HG02973 (cell line): ENCODE measurements at regions not wholly inside any gene's neighbourhood (a gene's known extent, or its start where the extent isn't known, plus 50 kb on each side); places are given as distances from the start of the nearest gene placed in this dataset.

Experiments used
- ATAC-seq: cut with Tn5 transposase; IDR thresholded peaks from one replicate; pipeline ENCODE4 v1.9.1; 2021; ENCODE audit warnings: moderate library complexity; ENCODE audit not compliant: unreplicated experiment

GRCh38 chr3:168858327-168858726, 762.6 kb upstream of the GOLIM4 start:
- ATAC-seq, result no peak

DNA sequence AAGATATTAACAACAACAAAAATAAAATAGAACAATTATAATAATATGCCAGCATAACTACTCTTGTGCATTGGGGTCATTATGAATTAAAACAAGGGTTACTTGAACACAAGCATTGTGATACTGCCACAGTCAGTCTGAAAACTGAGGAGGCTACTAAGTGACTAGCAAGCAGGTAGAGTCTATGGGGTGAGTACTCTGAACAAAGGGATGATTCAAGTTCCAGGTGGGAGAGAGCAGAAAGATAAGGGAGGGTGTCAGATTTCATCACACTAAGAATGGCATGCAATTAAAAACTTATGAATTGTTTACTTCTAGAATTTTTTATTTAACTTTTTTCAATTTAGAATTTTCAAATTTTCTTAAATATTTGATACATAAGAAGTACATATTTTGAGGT, 754.4 kb upstream of the GOLIM4 start:
- no peak for ATAC-seq

- peak; percentile 74 for ATAC-seq
These were observed 751.7 kb upstream of the GOLIM4 start for GRCh38 chr3:168847291-168847883.

- no peak for ATAC-seq
These were observed 749.3 kb upstream of the GOLIM4 start for GRCh38 chr3:168844894-168845482.

- ATAC-seq, result no peak
These were observed 748.7 kb upstream of the GOLIM4 start for GRCh38 chr3:168844472-168844871.

GRCh38 chr3:168843481-168843880, 747.8 kb upstream of the GOLIM4 start:
- ATAC-seq, result no peak

GRCh38 chr3:168839653-168840052, 743.9 kb upstream of the GOLIM4 start:
- ATAC-seq, result no peak

- ATAC-seq, result no peak
These were observed 738.8 kb upstream of the GOLIM4 start for GRCh38 chr3:168834558-168834957.

DNA sequence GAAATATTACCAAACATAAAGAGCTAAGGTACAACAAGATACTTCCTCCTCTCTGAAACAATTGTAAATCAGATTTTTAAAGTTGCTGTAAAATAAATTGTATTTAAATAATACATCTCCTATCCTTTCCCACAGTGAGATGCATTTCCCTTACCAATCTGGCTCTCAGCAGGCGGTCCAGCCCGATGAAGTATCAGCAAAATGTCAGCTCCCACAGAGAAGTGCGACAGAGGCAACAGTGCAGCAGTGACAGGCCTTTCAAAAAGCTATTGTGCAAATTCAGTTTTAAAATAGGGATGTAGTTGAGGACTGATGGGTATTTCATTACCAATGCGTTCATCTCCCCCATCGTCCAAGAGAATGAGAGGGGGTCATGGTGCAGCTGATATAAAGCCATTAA, 733.2 kb upstream of the GOLIM4 start:
- ATAC-seq, result no peak

DNA sequence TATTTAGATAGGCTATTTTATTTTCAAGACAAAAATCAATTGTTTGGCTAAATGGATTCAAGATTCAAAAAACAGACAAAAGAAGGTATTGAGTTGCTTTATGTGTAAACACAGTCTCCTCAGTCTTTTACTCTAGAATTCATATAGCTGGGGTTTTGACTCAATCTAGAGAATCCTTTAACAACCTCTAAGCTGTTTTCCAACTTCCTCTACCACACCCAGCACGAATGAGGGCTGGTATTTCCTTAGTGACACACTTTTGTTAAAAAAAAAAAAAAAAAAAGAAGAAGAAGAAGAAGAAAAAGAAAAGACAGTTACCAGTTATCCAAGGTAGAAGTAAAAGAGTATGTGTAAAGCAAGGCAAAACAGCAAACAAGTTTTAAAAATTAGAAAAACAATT, 732.8 kb upstream of the GOLIM4 start:
- no peak for ATAC-seq

DNA sequence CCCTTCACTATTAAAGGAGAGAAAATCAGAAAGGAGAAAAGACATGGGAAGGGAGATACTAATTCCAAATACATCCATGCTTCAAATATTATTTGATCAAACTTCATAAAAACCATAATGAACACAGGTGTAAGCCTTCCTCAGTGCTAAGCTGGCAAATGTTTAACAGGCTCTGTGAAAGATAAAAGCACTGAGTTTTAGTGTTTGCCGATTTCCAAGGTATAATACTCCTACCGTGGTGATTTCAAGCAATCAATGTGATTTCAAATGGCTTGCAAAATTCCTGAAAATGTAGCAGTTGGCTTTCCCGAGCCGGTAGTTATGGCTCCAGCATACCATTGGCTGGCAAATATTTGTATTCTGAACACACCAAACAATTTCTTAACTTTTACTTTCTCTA, 732.3 kb upstream of the GOLIM4 start:
- ATAC-seq, result no peak

DNA sequence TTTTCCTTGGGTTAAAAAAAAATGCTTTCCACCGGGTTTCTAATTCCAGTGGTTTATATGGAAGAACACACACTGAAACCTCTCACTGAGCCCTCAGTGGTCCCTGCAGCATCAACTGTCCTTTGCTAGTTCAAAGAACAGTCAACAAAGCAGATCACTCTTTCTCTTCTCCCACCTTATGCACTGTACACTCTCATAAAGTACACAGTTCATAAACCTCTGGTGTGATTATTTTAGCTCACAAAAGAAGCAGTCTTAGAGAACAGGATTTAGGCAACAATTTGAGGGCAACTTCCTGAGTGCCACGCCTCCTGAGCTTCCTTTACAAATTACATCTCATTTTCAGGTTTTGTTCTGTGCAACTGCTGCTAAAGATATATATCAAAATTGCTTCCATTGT, 728.4 kb upstream of the GOLIM4 start:
- ATAC-seq, result no peak

GRCh38 chr3:168823466-168823865, 727.7 kb upstream of the GOLIM4 start:
- ATAC-seq, result no peak

GRCh38 chr3:168820810-168821415, 725.2 kb upstream of the GOLIM4 start:
- ATAC-seq, result no peak

GRCh38 chr3:168817177-168817576, 721.5 kb upstream of the GOLIM4 start:
- no peak for ATAC-seq

- no peak for ATAC-seq
These were observed 720.2 kb upstream of the GOLIM4 start for GRCh38 chr3:168815946-168816345.

GRCh38 chr3:168813225-168813802, 717.6 kb upstream of the GOLIM4 start:
- no peak for ATAC-seq

DNA sequence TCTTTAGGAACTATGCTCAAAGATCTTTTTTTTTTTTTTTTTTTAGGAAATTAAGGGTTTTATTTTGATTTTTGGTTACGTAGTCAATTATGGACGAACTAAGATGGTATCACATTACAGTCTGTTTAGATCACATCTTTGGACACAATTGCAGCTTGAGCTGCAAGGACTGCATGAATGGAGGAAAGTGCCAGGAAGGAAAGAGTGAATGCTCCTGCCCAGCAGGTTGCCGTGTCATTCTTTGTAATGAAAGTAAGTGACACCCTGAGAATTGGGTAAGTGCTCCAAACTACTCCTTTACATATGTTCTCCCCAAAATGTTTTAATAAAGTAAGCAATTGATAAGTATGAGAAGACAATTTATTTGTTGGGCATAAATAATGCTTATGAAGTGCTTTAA, 716.5 kb upstream of the GOLIM4 start:
- ATAC-seq, result no peak

GRCh38 chr3:168808596-168808995, 712.9 kb upstream of the GOLIM4 start:
- ATAC-seq, result no peak

DNA sequence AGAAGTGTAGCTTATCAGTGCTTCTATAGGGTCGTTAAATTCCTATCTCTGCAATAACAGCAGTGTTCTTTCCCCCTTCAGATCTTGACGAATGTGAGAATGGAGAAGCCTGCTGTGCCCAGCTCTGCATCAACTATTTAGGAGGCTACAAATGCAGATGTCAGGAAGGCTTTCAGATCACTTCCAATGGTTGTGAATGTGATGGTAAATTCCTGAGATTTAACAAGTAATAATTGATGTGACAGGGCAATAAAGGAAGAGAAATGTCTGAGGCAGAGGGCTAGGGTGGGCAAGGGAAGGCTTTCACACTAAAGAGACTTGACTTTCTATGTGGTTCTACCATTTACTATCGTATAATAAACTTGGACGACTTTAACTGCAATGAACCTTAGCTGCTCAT, 711.7 kb upstream of the GOLIM4 start:
- ATAC-seq, result no peak

DNA sequence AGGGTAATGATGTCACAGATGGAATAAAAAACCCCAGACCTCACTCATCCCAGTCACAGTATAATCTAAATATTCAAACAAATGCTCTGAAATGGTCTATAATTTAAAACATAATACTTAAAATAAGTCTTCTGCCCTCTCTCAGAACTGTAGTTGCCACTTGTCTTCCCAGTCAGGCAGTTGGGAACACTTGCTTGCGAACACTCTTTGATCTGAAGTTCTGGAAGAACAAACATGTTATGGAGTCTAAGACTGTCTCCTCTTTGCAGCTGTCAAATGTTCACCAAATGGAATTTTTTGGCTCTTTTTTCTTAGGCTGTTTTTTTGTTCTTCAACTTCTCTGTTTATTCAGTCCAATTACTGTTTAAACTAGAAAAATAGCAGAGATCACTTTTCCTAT, 711.1 kb upstream of the GOLIM4 start:
- ATAC-seq, result no peak

DNA sequence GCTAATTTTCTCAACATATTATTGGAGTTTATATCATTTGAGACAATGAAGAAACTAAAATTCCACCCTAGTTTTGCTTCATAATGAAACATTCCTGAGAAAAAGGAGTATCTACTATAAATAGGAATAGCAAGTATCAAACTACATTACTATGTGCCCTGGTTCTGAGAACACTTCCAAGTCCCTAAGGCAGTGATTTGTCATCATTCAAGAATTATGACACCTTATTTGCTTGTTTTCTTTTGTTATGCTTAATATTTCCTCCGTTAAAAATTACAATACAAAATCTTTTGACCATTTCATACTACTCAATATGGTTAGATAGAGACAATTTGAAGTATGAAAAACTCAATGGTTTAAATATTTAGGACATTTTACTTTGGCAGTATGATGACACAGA, 707.8 kb upstream of the GOLIM4 start:
- ATAC-seq, result no peak
